Activated T-cell treated with anti-CD3 and anti-CD28 coated beads for 1 hour (primary cell): ENCODE measurements at regions not wholly inside any gene's neighbourhood (a gene's known extent, or its start where the extent isn't known, plus 50 kb on each side); places are given as distances from the start of the nearest gene placed in this dataset.

ENCODE experiments used
- DNase-seq: peaks from one replicate; pipeline ENCODE4 v3.0.0-alpha.2; 2020; ENCODE audit warnings: low read depth

- no peak for DNase-seq
Observed at GRCh38 chr5:139733698-139734538, 61.7 kb upstream of the PSD2 start.

DNA sequence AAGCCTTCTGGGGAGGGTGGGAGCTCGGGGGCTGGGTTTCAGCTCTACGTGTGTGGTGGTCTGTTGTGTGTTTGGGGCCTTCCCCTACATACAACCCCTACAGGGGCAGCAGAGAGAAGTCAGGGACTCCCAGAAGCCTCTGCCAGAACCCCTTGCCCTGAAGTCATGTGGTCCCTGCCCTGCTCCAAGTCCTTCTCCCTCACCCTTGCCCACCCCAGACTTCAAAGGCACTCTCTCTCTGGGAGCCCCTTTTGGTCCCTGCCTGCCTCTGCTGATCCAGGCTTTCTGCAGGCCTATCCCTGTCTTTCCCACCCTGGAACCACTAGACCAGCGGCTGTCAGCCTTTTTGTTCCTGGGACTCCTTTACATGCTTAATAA lies 61.1 kb upstream of the PSD2 start:
- DNase-seq, result no peak

DNA sequence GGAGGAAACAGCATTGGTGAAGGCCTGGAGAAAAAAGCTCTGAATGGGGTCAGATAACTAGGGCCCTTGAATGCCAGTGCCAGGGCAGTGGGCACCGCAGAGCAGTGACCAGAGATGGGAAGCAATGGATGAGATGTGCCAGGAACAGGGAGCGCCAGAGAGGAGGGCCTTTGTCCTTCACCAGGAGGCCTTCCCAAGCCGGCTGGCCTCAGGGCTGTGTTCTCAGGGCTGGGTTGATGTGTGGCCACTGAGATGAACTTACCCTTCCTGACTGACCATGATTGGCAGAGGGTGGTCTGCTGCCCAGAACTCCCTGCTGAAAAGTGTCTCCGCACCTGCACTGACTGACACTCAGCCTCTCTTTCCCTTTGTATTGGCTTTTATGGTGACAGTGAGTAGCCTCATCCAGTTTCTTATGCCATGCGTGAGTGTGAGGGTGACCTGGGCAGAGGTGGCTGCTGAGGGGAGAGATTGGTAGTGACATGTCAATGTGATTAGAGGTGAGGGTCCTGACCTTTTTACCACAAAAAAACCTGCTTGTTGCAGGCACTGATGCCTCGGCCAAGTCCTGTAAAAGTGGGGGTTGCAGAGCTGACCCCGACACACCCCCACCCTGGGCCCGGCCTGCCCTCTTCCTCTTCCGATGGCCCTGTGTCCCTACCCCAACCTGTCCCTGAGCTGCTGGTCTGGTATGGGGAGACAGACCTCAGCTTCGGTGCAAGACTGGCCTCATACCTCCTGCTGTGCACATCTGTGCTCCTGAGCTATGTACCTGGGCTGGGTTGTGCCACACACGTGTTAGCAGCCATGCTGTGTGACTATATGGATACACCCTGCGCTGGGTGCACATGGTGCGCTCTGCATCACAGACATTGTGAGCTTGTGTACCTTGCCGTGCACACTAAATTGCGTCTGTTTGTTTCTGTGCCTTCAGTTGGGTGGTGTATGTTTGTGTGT lies 57.1 kb upstream of the PSD2 start:
- DNase-seq, result no peak

DNA sequence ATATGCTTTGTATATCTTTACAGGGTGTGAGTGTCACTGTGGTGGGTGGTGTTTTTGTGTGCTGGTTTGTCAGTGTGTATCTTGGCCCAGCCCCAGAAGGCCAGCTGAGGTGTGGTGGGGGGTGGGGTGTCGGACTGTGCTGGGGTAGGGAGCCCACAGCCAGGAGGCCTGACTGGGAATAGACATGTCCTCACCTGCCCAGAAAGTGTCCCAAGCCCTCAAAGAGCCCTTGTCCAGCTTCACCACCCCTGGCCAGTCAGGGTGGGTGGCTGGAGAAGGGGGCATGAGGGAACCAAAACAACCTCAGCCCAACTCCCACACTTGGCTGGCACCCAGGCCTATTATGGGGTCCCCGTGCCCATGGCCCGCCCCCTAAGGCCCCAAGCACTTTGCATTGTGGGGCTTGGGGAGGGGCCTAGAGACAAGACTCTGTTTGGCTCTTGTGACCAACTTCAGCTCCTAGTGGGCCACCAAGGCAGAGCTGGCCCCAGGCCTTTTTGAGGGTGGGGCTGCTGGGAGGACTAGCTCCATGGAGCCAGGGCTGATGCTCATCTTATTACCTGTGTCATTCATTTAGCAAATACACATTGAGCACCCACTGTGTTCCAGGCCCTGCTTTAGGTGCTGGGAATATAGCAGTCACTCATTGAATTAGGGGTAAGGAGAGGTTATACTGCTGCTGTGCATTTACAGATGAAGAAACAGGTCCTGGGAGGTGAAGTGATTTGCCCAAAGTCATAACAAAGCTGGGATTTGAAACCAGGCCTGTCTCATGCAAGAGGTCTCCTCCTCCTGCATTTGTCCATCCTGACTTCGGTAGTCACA lies 56.2 kb upstream of the PSD2 start:
- no peak for DNase-seq

GRCh38 chr5:139740138-139740991 lies 55.2 kb upstream of the PSD2 start:
- DNase-seq, result no peak

DNA sequence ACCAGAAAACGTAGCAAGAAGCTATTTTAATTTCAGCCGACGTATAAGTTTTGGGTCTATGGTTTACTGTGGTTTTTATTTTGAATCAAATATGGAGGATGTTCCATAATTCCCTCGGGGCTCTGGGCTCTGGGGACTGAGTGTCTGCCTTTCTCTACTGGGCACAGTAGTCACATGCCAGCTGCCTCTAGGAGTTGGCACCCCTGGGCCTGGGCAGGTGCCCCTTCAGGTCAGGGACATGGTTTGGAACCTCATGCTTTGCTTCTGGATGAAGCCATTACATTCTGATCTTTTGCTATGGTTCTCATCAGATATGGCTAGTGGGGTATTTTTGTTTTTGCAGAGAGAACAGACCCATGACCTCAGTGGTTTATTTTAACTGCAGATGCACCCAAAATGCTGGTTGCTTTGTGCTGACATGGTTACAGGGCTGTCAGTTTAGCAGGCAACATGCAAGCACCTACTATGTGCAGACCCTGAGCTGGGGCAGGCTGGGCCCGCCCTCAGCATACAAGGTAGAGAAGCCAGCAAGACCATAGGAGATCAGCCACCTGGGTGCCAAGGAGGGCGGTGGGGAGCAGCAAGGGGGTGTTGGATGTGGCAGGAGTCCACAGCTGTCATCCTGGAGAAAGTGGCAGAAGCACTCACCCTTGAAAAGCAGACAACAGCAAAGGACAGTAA lies 54.5 kb upstream of the PSD2 start:
- no peak for DNase-seq

- no peak for DNase-seq
Observed at GRCh38 chr5:139741823-139742172, 53.8 kb upstream of the PSD2 start.

GRCh38 chr5:139742173-139742903 lies 53.3 kb upstream of the PSD2 start:
- DNase-seq, result no peak

DNA sequence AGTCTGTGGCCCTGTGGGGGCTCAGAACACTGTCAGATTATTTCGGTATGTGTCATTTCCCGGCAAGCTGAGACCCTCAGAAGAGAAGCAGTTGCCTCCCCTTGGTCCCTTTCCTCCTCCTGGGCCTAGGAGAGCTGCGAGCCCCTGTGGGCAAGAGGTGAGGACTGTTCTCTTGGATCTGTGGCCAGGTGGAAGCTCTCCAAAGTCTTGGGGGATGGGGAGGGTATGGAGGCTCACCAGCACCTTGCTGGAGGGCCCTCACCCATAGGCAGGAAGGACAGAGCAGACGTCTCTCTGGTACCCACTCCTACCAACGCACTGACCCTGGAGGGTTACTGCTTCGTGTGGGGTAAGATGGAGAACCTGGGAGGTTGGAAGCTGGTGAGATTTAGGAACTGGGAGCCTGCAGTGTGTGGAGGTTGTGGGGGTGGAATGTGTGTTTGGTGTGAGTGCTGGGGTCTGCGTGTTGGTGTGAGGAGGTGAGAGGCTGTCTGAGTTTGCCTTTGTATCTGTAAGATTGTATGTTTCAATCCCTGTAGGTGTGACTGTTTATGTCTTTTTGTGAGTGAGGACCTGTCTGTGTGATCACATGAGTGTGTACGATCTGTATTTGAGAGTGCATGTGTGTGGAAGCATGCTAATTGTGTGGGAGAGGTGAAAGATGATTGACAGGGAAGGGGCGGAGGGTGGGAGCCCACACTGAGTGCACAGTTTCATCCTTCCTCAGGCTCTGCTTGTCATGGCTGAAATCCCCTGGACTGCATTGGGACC lies 52.4 kb upstream of the PSD2 start:
- no peak for DNase-seq

DNA sequence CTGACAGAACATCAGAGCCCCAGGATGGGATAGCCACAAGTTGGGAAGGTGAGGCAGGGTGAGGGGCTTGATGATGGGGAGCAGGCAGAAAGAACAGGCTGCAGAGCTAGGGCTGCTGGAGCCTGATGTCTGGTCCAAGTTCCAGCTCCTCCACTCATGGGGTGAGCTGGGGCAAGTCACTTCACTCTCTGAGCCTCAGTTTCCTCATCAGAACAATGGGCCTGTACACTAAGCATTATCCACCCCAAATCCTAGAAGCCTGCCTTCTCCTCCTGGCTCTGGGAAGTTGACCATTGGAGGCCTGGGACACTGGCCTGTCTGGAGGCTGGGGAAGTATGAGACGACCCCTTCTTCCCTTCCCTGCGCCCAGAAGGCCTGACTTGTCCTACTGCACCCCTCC lies 51.8 kb upstream of the PSD2 start:
- DNase-seq, result no peak

DNA sequence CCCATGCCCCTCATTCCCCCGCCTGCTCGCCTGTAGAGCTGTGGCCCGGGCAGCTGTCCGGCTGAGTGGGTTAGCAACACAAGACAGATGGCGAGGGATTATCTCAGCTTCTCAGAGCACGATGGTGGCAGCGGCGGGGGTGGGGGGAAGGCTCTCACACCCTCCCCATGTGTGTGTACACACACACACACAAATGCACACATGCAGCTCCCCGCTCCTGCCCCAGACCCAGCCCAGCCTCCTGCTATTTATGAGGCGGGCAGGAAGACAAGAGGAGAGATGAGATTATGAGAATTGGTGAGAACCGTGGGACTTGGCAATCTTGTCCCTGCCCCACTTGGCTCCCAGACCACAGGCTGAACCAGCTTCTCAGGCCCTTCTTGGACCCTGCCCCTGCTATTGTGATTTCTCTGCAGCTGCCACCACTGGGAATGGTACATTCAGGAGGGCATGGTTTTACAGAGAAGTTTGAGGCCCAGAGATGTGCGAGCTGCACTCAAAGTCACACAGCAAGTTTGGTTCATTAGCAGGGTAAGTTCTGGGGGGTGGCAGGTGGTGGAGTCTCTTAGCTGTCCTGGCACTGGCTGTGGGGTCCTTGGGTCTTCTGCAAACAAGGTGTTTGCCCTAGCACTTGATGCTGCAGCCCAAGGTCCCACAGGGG lies 51.0 kb upstream of the PSD2 start:
- DNase-seq, result no peak

DNA sequence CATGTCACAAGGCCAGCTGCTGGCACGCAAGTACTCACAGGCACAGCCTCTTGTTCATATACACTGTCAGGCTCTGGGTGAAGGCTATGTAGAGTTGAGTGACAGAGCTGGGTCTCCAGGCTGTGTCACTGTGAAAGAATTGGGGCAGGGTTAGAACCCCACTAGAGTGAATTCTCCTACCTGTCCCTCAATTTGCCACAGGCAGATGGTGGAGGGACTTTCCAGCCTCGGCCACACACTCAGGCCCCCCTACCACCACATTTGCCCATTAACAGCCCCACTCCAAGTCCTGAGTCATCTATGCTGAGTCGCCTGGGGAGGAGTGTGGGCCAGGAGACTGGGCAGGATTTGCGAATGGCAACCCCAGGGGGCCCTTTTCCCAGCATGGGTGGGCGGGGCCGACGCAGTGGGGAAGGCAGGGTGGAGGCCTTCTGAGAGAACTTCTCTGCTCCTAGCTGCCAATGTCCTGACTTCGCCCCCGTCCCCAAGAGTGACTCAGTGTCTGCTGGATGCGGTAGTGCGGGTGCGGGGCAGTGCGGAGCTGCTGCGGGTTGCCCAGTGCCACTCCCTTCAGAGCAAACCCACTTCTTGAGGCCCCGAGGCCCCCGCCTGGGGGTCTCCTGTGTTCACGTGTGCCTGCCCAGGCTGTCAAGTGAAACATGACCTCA lies 50.3 kb upstream of the PSD2 start:
- DNase-seq, result no peak

GRCh38 chr5:139745800-139746690 lies 49.6 kb upstream of the PSD2 start:
- peak; percentile 17 for DNase-seq
